SKM-1 treated with dmso at 0.1 percent for 144 hours (cell line): ENCODE measurements at regions not wholly inside any gene's neighbourhood (a gene's known extent, or its start where the extent isn't known, plus 50 kb on each side); places are given as distances from the start of the nearest gene placed in this dataset.

Experiments used
- DNase-seq: peaks from one replicate; lab custom pipeline; 2025; ENCODE audit not compliant: unreplicated experiment; lab: John Stamatoyannopoulos, UW

GRCh38 chr9:22279636-22280035 is 167.0 kb upstream of the DMRTA1 start:
- DNase-seq, result no peak

GRCh38 chr9:22285066-22285465 is 161.6 kb upstream of the DMRTA1 start:
- no peak for DNase-seq

- DNase-seq, result no peak
These were observed 160.0 kb upstream of the DMRTA1 start for GRCh38 chr9:22286661-22287060.

- no peak for DNase-seq
These were observed 158.0 kb upstream of the DMRTA1 start for GRCh38 chr9:22288661-22289060.

GRCh38 chr9:22307013-22307711 is 139.5 kb upstream of the DMRTA1 start:
- DNase-seq, result peak; percentile 51

- DNase-seq, result no peak
These were observed 138.4 kb upstream of the DMRTA1 start for GRCh38 chr9:22308177-22308576.

GRCh38 chr9:22316645-22317044 is 130.0 kb upstream of the DMRTA1 start:
- DNase-seq, result no peak

GRCh38 chr9:22331533-22331932 is 115.1 kb upstream of the DMRTA1 start:
- no peak for DNase-seq

- DNase-seq, result no peak
These were observed 114.4 kb upstream of the DMRTA1 start for GRCh38 chr9:22332202-22332601.

GRCh38 chr9:22337261-22337660 is 109.4 kb upstream of the DMRTA1 start:
- no peak for DNase-seq

- DNase-seq, result no peak
These were observed 104.0 kb upstream of the DMRTA1 start for GRCh38 chr9:22342491-22343217.

GRCh38 chr9:22343218-22343611 is 103.4 kb upstream of the DMRTA1 start:
- no peak for DNase-seq

GRCh38 chr9:22354699-22355384 is 91.8 kb upstream of the DMRTA1 start:
- no peak for DNase-seq

- DNase-seq, result no peak
These were observed 89.6 kb upstream of the DMRTA1 start for GRCh38 chr9:22356985-22357384.

- DNase-seq, result no peak
These were observed 83.2 kb upstream of the DMRTA1 start for GRCh38 chr9:22363421-22363887.

GRCh38 chr9:22373636-22374035 is 73.0 kb upstream of the DMRTA1 start:
- no peak for DNase-seq

GRCh38 chr9:22374051-22374450 is 72.6 kb upstream of the DMRTA1 start:
- no peak for DNase-seq

GRCh38 chr9:22379272-22379671 is 67.4 kb upstream of the DMRTA1 start:
- no peak for DNase-seq

- no peak for DNase-seq
These were observed 65.5 kb upstream of the DMRTA1 start for GRCh38 chr9:22381170-22381569.

GRCh38 chr9:22382331-22382730 is 64.3 kb upstream of the DMRTA1 start:
- no peak for DNase-seq

- DNase-seq, result no peak
These were observed 62.9 kb upstream of the DMRTA1 start for GRCh38 chr9:22383718-22384117.

- DNase-seq, result no peak
These were observed 57.4 kb upstream of the DMRTA1 start for GRCh38 chr9:22389271-22389670.
